HG03097 (cell line): ENCODE measurements at regions not wholly inside any gene's neighbourhood (a gene's known extent, or its start where the extent isn't known, plus 50 kb on each side); places are given as distances from the start of the nearest gene placed in this dataset.

ENCODE experiments used
- ATAC-seq: cut with Tn5 transposase; IDR thresholded peaks from one replicate; pipeline ENCODE4 v1.9.1; 2021; ENCODE audit not compliant: unreplicated experiment, low FRiP score

DNA sequence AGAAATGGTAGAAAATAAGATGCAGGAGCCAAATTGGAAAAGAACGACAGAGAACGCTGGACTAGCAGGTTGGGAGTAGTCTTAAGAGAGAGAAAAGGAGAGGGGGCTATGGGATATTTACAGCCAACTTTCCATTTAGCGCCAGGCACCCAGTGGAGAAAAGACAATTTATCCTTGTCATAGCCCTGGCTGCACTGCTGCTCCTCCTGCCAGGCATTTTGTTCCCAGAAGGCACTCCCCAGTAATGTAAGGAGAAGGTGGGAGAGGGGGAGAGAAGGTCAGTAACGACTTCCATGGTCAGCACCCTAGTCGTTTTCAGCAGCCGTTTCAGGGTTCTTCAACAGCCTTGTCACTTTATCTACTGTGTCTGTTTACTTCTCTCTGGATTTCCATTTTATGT is 159.0 kb downstream of the TRMT11 start:
- no peak for ATAC-seq

DNA sequence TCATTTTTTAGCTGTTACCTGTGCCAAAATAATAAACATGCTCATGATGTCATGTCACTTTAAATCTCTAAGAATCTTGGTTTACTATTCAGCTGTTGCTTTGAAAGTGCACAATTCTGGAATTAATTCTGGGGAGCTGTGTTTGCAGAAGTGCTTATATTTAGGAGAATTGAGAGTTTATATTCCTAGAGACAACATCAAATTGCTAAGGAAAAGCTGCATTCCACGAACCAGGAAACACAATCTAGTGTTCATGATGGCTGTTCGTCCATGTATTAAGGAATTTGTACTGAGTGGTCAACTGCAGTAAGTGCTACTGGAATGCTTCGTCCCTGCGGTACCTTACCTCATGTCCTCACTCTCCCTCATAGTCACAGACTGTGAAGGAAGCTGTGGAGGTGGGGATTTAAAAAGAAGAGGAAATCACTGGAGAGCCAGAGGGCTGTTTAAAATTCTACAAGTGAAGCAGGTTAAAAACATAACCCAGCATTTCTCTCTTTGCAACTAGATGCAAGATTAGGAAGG is 161.0 kb downstream of the TRMT11 start:
- ATAC-seq = no peak

DNA sequence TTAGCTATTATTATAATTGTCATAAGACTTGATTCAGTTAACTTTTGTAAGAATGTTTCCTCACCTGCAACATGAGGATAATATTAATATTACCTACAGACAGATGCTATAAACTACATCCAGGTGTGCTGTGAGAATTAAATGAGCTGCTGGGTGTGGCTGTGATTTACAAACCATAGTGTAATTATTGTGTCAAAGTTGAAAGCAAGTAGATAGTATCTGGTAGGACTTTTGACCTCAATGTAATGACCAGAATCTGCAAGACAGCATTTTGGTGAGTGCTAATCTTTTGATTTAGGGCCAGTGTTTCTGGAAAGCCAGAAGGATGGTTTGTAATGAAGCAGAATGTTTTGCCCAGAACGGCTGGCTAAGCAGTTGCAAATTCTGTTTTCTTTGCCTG is 162.5 kb downstream of the TRMT11 start:
- no peak for ATAC-seq

DNA sequence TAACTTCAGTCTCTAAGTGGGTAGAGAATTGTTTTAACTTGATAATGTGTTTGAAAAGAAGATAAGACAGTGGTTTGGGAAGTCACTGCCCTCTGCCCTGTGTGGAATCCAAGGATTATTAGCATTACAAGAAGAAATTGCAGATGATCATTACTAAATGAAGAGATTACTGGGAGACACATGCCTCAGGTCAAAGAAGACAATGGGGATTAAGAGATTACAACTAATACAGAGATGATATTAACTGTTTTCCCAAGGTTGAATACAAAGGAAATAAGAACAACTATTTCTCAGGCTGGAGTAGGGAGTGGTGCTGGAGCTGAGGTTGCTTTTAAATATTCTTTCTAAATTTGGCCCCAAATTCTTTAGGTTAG is 166.0 kb downstream of the TRMT11 start:
- no peak for ATAC-seq

DNA sequence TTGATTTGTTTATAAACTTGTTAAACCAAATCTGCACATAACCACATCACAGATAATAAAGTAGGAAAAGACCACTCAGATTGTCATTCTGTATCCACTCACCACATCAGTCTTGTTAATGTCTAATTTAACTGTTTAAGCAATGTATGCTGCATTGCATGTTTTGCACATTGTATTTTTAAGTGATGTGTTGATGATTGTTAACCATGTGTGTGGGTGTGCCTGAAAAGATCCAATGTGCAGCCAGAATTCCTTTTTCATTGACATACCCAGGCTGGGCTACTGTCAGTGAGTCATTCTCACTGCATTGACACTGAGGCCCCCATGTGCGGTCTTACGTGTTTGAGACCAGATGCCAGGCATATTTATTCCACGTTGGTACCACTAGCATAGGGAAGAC is 167.3 kb downstream of the TRMT11 start:
- ATAC-seq = no peak

DNA sequence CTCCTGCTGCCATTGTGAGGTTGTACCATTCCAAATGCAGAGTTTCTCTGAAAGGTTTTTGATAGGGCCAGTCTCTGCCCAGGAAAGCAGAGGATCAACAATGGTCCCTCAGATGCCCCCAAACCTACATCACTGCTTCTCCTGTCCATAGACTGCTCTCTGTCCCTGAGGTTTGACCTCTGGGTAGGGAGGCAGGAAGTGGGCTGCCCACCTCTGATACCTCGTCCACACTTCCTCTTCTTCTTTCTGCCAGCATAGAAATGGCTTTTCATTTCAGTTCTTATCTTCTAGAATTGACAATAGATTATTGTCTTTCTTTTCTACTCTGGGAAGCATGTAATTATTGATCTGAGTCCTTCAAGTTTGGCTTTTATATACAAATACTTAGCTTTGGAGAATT is 170.6 kb downstream of the TRMT11 start:
- peak; percentile 88 for ATAC-seq

DNA sequence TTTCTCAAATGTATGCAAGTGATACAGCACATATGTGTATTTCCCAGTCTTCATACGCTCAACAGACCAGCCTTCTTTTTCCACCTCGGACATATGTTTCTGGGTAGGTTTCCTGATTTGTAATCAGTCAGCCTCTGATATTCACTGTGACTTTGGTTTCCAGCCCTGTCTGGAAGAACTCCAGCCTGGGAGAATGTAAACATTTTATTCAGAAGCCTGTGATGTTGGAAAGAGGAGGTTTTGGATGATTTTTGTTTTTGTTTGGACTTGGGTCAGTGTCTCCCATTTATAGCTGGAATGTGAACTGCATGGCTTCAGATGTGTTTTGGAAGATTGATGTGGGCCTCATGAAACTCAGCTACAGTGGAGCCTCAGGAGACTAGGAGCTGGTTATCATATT is 172.2 kb upstream of the CENPW start:
- ATAC-seq = no peak

DNA sequence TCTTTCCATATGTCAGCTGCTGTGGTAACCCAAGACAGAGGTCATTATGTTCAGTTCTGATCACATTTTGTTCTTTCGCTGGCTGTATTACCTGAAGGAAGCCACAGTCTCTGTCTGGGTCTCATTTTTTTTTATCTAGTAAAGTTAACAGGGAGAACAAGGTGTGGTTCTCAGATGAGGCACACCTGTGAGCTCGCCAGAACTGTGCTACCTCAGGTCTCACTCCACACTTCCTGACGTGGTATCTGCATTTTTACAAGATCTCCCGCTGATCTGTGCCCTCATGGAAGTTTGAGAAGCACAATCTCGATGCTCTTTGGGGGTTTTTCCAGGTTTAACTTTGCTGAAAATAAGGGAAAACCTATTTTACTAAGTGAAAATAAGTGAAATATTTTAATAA is 169.5 kb upstream of the CENPW start:
- no peak for ATAC-seq

DNA sequence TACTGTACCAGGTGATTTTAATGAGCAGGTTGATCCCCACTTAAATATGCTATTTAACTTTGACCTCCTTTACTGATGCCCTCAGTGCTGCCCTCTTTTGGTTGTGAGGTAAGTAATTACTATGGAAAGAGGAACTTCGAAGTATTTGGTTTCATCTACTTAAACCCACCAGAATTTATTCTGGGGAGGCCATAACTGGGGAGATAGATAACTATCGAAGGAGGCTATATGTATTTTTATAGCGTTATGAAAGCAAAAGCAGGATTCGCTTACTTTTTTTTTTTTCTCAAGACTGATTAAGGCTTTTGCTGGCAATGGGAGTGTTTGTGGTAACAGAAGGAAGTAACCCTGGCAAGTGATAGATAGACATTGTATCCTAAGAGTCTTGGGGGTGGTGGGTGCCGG is 168.9 kb upstream of the CENPW start:
- peak; percentile 87 for ATAC-seq

DNA sequence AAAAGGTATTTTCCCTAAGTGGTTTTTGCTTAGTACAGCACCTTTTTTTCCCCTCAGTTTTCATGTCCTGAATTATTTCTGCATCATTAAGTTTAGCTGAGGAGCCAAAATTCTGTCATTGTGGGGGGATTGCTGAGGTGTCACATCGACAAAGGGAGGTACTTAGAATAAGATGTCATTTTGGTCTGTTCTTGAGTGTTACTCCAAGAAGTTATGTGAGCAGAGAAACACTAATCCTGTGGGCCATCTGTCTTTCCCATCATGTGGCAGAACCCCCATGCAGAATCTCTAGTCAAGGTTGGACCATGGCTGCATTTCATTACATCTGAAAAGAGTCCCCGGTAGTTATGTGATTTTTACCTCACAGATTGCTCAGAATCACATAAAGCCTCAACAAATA is 167.8 kb upstream of the CENPW start:
- no peak for ATAC-seq

DNA sequence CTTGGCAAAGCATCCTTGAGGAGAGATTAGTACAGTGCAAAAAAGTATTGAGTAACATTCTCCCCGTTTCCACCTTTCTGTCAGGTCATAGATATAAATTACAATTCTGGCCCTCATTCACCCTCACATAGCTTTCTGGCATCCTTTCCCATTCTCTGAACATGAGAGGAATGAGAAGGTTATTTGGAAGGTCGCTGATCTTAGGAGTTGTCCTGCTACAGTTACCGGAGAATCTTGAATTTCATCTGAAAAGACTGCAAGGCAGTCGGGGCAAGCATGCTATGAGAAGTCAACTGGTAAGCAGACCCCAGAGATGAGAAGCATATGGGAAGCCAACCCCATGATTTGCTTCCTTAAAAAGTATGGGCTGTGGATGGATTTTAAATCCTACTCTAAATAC is 166.7 kb upstream of the CENPW start:
- no peak for ATAC-seq

DNA sequence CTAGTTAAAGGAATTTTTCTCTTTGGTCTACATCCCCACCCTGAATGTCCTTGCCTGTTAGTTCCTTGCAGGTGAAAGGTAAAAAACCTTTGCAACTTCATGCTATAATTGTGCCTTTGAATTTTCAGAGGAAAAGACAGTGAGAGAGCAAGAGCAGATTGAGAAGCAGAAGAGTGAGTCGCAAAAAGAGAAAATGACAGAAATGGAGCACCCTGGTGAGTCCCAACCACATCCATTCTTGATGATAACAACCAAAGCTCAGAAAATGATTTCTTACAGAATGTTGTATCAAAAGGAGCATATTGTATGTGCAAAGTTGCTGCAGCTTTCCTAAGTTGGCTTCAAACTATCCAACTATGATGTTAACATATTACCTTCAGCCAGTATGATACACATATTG is 165.2 kb upstream of the CENPW start:
- ATAC-seq = no peak

DNA sequence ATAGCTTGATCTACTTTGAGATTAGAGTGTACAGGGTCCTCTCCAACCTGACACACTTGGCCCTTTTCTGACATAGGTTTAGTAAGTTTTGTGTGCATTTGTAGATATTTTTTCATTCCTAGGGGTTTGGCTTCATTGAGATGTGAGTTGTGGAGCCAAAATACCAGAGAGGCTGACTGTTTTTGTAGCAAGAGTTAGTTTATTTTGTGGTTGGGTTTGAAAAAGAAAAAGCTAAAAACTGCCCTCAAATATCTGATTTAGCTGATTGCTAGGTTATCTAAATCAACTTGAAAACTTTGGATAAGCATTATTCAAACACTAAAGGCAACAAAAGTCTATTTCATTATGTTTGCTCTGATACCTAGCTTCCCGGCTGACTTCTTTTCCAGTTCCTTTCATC is 164.7 kb upstream of the CENPW start:
- no peak for ATAC-seq

DNA sequence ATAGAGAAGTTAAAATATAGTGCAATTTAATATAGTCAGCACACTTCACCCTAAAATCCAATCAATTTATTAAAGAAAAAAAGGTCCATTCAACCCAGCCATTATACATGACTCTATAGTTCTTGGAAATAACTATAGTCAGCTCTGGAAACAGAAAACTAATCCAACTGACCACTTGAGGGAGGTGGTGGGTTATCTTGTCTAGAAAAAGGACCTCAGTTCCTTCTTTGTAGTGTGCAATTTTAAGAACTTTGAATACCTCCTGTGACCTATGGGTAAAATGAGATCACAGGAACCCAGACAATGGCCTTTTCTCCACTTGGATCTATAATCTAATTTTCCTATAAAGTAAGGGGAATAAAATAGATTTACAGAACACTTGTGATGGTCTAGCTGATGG is 163.6 kb upstream of the CENPW start:
- ATAC-seq = no peak

DNA sequence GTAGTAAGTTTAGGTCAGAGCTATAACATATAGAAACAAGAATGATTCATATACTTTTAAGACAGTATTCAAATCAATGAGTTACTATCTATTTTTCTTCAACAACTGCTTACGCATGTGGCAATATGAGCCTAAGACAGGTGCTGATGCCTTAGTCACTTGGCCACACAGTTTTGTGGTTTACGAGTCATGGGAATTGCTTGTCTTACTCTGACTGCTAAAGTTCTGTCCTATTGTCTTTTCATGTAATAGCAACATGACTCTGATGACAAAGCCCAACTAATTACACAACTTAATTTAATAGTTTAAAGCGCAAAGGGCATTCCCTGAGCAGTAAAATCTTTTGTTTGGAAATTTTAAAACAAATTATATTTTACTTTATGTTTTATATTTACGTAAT is 159.3 kb upstream of the CENPW start:
- ATAC-seq = no peak

DNA sequence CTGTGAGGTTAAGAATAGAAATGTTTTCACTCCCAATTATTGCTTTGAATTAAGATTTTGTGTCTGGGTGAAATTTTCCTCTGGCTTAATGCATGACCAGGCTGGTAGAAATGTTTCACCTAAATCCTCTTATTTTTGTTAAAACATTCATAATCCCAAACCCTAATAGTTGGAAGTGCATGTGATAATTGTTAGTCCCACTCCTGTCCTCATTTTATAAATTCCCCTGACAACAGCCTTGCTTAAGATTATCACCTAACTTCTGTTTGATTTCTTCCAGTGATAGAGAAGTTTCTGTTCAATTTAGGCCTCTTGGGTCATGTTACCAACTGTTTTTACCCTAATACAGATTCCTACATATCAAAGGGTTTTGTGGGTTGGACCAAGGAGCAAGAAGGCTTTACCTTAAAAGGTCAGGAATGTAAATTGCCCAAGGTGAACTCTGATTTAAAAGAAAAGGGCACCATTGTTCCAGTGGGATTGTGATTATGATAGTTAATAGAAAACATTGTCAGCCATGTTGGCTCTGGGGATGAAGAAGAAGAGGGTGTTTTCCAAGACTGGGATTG is 158.7 kb upstream of the CENPW start:
- no peak for ATAC-seq

DNA sequence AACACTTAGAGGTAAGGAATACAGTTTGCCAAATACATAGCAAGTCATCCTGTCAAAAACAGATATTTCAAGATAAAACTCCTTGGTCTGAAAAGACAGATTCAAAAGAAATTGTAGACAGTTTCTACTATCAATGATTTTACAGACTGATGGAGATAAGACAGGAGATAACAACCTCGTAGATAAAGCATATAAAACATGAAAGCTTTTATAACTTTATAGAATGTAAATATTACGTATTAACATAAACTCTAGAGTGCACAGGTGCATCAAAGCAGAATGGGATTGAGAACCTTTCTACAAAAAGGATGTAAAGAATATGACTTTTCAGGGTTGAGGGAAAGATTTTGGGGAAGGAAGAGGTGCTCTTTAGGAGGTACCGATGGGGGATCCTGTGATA is 158.0 kb upstream of the CENPW start:
- no peak for ATAC-seq

DNA sequence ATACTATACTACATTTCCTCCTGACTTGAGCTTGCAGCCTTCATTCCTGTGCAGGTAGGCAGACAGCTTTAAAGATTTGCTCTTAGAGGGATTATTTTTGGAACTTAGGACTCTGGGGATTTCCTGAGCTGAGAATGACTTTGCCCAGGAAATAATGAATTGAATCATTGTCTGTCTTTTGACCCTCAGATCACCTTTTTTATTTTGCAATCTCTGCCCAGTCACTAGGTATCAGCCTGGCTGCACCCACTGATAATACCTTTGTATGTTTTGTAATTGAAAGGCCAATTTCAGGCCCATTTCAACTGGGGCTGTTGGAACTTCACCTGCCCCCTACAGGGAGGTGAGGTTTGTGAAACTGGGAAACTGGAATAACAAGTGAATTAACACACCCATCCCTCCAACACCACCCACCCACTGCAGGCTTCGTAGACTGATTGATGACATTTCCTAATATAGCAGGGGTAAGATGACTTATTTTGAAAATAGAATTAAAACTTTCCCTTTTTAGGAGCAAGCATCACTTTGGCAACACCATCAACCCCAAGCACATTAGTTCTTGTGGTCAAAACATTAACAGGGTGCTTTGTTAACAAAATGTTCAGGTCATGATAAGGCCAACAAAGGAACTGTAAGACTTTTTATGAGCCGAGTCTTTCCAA is 157.1 kb upstream of the CENPW start:
- ATAC-seq = no peak

DNA sequence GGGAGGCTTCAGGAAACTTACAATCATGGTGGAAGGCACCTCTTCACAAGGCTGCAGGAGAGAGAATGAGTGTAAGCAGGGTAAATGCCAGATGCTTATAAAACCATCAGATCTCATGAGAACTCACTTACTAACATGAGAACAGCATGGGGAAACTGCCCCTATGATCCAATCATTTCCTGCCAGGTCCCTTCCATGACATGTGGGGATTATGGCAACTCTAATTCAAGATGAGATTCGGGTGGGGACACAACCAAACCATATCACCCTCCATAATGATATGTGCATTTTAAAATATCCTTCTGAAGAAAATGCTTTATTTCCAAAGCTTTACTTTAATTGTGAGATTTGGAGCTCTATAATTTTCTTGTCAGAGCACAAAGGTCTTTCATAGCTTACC is 154.1 kb upstream of the CENPW start:
- ATAC-seq = no peak

DNA sequence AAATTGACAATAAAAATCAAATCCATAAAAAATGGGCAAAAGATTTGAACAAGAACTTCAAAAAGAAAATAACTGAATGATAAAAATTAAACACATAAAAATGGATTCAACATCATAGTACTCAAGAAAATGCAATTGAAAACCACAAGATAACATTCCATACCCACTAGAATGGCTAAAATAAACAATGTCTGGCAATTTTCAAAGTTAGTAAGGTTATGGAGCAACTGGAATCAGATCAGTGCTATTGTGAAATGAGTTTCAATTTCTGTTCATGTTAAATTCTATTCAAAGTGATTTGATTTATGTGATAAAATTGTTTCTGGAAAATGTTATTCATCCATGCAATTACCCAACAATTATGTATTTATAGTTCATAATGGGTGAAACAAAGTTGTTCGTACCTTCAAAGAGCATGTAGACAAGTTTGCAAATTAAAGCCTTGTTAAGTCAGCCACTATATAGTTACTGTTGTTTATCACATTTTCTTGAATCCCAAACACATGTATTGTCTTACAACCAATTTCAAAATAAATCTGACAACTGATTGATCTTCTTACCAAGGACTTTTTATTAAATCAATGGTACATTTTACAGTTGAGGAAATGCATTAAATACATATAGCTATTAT is 151.5 kb upstream of the CENPW start:
- no peak for ATAC-seq

DNA sequence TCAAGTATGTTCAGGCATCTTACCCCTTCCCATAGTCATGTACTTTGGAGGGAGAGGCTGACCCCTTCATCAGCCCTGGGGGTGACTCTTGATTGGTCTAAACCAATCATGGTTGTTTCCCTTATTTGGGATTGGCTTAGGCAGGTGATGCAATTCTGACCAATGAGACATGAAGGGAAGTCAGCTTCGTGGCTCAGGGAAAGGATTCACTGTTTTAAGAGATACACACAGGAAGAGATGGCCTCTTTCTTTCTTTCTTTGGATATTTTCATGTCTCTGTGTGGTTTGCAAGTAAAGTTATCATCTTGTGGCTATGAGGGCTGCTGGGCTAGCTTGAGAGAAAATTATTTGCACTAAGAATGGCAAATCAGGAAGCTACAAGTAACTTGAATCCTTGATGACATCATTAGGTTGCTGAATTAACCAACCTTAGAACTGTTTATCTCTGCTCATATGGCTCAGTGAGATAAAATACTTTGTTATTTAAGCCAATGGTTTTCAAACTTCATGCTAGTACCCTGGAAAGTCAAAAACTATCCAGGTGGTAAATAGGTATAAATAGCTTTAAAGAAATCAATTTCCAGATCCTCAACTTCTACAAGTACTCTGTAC is 144.2 kb upstream of the CENPW start:
- ATAC-seq = no peak

DNA sequence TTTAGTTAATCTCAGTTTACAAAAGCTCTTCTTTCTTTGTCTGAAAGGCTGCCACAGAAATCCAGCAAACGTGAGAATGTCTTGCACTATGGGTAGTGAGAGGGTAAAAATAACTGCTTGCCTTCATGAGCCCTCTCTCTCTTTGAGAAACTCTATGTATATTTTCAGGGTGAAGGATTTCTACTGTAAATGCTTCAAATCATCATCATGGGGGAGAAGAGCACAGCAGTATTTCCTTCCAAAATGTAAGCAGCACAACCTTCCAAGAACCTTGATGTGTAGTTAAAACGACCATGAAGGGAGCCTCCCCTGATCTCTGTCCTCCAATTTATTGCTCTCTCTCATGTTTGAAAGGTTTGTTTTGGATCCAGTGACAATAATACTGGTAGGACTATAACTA is 141.3 kb upstream of the CENPW start:
- no peak for ATAC-seq
